IPS DF 4.7 (cell line): ENCODE measurements at regions not wholly inside any gene's neighbourhood (a gene's known extent, or its start where the extent isn't known, plus 50 kb on each side); places are given as distances from the start of the nearest gene placed in this dataset.

Source experiments
- DNase-seq: peaks from one replicate; pipeline ENCODE4 v3.0.0-alpha.2; 2013; ENCODE audit warnings: low spot score; ENCODE audit errors: extremely low read depth

DNA sequence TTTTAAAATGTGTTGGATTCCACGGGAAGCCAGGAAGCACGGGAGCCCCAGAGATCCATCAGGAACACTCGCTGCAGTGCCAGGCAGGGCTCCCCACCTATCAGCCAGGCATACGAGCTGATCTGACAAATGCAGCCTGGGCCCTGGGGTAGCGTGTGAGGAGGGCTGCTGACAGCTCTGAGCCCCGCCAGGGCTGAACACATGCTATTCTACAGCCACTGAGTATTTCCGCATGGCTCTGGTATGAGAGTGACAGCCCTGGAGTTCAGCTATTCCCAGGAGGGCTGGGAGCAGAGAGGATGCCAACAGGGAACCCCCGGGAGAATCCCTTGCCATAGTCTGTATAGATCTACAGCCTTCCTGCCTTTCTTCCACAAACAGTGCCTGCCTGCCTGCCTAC lies 237.3 kb upstream of the ZMIZ1 start:
- no peak for DNase-seq

DNA sequence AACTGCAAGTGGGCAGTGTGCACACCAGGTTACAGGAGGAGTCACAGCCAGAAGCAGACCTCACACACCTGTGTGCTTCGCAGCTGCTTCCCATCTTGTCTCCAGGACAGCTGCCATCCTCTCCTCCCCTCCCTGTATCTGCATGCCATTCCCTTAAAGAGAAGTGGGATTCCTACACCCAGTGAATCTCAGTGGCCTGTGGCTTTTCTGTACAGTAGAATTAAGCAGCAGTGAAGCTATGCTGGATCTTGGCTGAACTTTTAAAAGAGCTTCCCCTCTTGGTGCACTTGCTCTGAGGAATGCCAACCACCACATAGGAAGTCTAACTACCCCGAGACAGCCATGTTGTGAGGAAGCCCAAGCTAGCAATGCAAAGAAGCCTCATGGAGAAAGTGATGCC lies 236.5 kb upstream of the ZMIZ1 start:
- DNase-seq = no peak

DNA sequence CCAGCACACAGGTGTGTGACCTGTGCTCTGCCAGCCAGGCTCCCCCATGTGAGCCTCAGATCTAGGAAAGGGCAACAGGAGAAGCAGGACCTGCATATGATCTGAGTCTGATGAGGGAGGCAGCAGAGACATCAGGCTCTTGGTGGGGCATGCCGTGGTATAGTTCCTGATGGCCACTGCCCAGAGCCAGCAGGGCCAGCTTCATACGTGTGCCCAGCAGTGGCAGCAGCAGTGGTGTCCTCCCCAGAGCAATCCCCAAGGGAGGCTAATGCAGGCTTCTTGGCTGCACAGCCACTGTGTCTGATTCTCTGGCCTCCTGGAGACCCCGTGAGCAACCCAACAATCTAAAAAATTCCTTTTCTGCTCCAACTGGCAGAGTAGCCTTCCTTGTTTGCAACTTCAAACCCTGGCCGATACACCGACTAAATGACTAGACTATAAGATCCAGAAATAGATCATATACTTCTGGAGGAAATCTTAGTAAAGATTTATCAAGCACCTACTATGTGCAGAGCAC lies 230.6 kb upstream of the ZMIZ1 start:
- DNase-seq = no peak

DNA sequence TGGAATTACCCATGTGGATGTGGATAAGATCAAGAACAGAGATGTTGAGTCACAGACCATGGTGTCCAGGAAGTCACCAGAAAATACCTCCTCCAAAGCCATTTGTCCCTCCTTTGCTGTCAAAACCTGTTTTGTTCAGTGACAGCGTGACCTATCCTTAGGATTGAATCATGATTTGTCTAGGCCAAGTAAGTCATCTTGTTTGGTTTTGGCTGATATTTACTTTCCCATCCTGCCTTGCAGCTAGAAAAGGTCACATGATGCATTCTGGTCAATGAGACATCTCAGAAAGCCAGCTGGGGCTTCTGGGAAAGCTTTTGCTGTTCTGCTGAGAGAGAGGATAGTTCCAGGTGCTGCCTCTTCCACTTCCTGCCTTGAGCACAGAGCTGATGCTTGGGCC lies 225.3 kb upstream of the ZMIZ1 start:
- DNase-seq = no peak

DNA sequence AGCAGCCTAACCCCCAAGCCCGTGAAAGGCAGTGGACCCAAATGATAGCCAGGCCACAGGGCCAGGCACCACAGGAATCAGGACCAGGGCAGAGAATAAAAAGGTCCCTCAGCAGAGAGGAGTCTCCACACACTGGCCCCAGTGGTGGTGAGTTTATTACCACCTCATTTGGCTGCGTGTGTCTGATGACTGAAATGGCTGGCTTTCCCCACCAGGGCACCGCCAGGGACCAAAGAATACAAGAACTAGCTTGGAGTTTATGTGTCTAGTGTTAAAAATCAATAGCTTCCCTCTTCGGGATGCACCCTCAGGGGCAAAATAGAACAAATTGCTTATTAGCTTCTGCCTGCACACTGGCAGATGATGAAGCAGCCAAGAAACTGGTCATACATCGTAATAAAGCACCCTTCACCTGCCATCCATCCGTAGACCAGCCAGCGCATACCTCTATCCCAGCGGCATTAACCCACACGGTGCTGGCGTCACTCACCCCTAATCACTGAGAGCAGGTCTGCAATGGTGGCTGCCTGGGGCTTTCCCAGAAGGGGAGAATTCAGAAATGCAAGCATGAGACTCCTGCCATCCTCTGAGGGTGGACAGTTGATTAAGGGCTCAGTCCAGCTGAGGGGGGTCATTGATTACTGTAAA lies 223.7 kb upstream of the ZMIZ1 start:
- no peak for DNase-seq

DNA sequence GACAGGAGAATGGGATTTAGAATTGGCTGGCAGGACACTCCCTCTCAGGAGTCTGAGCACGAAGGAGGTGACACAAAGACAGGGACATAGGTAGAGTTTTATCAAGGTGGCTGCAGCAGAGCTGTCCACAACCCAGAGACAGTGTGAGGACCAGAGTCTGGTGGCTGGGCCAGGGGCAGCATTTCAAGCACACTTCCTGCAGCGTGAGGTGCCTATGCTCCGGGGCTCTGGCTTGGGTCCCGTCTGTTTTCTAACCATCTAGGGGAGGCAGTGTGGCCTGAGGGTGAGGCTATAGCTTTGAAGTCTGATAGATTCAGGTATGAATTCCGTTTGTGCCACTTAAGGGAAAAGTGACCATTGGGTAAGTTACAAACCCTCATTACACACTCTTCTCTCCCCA lies 222.7 kb upstream of the ZMIZ1 start:
- DNase-seq = no peak

DNA sequence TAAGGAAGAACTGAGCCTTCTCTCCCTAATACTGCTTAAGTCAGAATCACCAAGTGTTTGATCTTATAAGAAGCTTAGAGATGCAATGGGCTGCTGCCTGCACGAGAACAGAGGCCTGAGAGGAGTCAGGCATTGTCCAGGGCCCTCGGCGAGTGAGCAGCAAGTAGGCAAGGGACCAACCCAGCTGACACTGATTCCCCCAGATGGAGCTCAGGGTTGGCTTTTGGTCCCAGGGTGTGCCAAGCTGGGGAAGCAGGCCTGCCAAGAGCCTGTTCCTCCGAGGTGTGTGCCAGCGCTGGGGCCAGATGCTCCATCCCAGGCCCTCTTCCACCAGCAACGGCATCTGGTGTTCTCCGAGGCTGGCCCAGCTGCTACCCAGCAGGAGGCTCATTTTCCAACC lies 222.0 kb upstream of the ZMIZ1 start:
- DNase-seq = no peak

DNA sequence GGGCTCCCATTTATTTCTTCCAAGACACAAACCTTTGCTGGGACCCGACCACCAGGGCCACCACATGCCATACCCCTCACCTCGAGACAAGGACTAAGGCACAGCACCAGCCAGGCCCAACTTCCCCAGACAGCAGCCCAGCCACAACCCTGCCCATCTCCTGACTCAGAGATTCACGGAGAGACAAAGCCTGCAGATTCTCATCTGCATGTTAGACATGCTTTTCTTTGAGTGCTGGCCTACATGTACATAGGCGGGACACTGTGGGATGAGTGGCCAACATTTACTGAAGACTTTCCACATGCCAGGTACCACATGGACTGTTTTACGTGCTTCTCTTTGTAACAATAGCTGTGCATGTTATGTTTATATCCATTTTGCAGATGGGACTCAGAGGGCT lies 221.3 kb upstream of the ZMIZ1 start:
- DNase-seq = no peak

DNA sequence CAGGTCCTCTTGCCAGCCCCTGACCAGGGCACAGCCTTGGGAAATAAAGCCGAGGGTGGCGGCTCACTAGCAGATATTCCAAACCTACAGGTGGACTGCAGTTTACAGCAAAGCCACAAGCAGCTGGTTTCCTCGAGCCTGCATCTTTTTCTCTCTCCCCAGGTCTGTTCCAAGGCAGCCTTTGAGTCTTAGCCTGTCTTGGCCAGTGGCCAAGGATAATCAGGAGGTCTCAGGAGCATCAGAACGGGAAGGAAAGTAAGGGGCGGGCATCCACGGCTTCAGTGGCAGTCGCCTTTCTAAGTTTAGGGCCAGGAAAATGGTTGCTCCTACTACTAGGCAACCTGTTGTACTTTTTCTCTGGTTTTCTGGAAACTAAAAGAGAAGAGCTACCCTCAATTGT lies 219.7 kb upstream of the ZMIZ1 start:
- DNase-seq = no peak

DNA sequence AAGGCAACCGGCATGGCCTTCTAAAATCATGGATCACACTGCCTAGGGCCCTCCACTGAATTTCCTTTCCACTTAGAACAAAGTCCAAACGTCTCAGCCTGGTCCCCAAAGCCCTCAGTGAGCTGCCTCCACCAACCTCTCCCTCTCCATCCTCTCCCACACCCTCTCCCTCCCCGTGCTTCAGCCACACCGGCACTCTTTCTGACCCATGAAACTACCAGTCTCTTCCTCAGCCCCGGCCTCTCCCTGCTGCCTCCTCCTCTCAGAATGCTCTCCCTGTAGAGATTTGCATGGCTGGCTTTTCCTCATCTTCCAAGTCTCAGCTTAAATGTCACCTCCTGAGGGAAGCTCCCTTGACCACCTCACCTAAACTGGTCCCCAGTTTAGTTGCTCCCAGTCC lies 219.0 kb upstream of the ZMIZ1 start:
- DNase-seq = no peak

DNA sequence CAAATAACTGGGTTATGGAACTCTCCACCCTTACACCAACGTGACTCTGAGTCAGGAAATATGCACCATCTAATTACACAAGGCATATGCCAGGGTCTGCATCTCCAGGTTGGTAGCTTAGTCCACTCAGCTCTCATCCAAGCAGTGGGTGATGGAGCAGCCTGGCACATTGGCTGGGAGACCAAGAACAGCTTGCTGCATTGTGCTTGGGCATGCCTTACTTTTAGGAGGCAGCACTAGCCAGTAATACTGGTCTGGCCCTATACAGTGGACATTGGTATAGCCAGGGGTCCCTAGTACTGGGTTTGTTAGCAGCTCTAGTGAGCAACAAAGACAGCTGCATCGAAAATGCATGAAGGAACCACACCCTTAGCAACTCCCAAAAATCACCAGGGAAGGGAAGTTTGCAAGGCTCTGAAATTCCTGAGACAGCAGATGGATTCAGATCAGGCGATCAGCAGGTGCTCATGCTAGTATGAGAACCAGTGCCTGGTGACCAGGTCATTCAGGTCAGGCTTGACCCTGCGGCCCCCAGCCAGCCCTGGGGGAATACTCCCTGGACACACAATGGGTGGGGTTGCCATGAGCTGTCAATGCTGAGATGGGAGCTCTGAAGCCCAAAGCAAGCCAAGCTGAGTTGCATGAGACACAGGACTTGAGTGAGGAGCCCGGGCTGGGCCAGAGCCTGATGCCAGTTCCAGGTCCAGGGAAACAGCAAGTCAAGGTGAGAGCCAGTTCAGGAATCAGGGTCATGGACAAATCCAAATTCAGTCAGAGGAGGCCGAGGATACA lies 217.9 kb upstream of the ZMIZ1 start:
- no peak for DNase-seq

DNA sequence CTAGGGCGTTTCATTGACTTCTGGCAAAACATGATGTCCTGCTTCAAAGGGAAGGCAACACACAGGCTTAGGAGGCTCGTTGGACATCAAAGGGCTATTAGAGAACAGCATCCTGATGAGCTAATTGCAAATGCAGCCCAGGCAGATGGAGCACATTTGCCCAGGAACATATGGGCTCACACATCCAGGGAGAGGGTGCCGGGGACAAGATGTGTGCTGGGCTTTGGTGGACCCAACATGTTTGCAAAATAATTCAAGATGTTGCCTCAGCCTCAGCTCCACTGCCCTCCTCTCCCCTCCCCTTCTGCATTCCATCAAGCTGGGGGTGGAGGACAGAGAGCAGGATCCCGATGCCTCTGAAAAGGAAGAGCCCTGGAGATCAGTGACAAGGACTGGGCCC lies 217.1 kb upstream of the ZMIZ1 start:
- no peak for DNase-seq

DNA sequence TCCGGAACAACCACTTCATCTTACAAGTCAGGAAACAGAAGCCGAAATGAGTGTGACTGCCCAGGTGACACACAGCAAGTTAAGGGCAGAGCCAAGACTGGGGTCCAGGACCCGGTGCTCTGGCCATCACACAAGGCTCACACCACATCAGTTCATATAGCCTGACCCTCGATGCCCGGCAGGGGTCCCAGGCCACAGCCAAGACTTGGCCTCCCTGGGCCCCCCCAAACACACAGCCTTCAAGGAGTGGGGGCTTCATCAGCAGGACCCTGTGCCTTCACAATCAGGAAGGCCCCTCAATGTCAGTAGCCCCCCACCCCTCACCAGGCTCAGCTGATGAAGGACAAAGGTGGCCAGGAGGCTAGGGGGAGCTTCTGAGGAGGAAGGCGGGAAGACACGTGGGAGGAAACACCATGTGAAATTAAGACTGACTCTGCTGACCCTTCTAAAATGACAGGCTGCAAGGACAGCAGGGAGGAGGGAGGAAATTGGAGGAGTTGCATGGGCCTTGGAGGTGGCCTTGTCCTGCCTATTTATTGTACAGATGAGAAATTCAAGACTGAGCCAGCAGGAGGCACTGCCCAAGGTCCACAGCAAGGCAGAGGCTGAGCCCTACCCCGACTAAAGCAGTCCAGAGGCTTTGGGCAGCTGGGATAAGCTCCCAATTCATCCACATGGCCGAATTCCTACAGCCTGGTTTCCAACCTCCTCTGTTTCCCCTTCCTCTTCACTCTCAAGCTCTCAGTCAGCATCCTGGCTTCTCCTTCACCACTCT lies 216.1 kb upstream of the ZMIZ1 start:
- peak; percentile 19 for DNase-seq

DNA sequence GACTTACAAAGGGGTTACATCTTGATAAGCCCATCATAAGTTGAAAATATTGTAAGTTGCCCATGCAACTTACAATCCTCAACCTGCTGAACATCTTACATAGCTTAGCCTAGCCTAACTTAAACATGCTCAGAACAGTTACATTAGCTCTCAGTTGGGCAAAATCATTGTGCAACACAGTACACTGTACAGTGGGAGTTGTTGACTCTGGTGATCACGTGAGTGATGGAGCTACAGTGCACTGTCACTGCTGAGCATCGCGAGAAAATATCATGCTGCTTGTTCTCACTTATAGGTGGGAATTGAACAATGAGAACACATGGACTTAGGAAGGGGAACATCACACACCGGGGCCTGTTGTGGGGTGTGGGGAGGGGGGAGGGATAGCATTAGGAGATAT lies 214.9 kb upstream of the ZMIZ1 start:
- DNase-seq = no peak

DNA sequence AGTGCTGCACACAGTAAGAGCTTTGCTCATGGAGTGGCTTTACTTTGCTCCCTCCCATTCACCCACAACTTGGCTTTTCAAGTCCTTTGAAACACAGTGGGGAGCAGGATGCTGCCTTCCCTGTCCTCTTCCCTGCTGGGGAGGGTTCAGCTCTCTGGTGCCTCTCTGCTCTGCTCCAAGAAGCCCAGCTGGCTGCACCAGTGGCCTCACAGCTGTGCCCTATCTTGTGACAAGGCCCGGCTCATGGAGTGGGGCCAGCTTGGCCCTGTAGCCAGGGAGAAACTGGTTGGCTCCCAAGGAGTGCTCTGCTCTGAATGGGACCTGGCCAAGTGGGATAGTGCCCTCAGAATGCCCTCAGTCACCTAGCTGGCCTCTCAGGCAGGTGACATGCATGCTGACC lies 212.3 kb upstream of the ZMIZ1 start:
- DNase-seq = no peak

DNA sequence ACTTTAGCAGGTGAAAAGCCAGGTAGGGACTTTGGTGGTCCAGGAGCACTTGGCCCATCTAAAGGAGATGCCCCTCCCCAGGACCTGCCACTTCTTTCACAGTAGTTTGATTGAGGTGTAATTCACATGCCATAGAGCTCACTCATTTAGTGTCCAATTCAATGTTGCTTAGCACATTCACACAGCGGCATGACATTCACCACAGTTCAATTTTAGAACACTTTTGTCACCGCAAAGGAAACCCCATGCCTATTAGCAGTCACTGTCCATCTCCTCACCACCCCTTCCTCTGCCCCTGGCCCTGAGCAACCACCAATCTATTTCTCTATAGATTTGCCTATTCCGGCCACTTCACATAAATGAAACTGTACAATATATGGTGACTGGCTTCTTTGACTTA lies 211.6 kb upstream of the ZMIZ1 start:
- no peak for DNase-seq

DNA sequence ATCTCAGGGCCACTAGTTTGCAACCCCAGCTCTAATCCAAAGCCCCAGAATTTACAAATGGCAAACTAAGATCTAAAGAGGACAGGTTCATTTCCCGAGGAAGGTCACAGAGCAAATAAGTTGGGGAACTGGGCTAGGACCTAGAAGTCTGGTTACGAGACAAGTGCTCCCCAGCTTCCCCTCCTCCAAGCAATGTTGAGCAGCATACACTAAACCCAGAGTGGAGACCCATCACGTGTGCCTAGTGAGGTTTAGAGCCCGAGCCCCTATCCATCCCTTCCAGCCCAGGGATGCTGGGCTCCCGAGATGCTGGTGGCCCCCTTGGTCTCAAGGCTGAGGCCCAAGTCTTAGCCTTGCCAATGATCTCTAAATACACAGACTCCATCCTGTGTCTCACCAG lies 209.5 kb upstream of the ZMIZ1 start:
- DNase-seq = no peak

DNA sequence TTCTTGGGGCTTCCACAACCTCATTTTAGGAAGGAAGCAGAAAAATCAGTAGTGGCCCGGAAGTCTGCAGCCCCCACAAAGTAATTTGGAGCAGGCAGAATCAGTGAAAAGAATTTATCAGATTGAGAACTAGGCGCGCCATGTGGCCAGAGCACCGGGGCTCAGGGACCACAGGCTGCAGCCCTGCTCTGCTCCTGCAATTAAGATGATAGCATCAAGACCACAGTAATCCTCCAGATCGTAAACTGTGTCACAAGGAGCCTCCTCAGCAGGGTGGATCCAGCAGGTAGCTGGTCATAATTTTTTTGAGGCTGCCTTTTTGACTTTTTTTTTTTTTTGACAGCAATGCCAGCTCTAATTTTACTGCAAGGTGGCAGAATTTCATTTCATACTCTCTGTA lies 209.0 kb upstream of the ZMIZ1 start:
- no peak for DNase-seq

DNA sequence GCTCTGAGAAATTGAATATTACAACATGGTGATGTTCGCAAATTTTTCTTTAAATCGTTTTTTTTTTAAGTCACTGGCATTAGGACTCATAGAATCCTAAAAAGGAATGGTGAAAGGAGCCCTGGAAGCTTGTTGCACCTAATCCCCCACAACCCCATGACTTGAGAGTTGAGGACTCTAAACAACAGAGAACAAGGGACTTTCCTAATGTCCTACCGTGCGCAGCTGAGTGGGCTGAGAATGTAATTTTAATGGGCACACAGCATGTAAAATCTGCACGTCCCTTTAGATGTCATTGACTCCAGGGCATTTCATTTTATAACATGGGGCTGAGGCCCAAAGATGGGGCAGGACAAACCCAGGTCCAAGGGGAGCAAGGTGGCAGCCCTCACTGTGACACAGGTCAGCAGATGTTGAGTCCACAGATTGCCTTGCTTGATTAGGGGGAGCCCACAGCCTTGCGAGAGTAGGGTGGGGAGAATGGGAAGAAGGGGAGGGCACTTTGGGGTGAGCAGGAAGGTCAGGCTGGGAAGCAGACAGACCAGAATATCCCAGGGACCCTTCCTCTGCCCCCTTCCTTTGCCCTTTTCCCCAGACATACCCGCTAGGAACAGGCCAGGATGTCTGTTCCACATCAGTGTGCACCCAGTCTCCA lies 208.4 kb upstream of the ZMIZ1 start:
- DNase-seq = no peak

DNA sequence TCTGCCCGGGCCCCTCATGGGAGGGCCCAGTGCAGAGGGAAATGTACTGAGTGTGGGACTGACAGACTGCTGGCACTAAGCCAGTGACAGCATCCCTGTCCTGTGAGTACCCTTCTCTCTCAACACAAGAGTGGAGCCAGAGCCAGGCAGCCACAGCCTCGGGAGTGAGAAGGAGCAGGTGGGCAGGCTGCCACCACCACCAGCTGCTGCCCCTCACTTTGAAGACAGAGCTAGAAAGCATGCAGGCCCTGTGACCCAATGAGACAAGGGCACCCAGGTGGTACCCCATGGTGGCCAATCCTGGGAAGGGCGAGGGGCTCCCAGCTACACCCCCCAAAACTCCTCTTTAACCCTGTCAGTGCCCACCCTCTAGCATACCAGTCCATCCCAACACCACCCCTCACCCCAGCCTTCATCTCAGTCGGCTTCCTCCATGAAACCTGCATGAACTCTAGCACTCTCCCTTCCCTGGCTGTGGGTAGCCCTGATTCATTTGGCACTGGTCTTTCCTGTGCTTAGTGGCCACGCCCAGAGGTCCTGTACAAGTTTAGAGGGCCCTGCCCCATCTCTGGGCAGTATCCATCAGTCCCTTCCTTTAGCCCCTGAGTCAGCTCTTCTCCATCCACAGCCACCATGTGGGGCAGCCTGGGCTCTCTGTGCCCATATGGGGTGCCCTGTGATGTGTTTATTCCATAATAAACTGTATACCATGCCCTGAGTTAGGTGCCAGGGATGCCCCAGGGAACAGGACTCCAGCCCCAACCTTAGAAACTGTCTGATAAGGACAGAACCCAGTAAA lies 207.0 kb upstream of the ZMIZ1 start:
- no peak for DNase-seq

DNA sequence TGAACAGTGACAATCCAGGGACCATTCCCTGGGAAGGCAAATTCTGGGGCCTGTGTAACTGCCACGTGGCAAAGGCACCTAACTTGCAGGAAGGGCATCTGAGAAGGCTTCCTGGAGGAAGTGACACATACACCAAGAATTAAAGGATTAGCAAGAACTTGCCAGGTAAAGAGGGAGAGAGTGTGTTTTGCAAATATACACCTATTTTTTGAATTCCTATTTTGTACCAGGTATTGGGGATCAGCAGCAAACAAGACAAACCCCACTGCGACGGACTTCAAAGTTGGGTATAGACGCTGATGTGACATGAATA lies 206.5 kb upstream of the ZMIZ1 start:
- no peak for DNase-seq
